Urinary bladder (tissue), 3 donors: ENCODE measurements at regions not wholly inside any gene's neighbourhood (a gene's known extent, or its start where the extent isn't known, plus 50 kb on each side); places are given as distances from the start of the nearest gene placed in this dataset.

Source experiments
- DNase-seq: peaks from one replicate; pipeline ENCODE4 v3.0.0-alpha.2; 2015; ENCODE audit errors: extremely low spot score
- H3K27ac ChIP-seq: one replicate; pipeline ENCODE4 v1.5.1; 2013; ENCODE audit warnings: low read depth, mild to moderate bottlenecking, moderate library complexity
- H3K36me3 ChIP-seq: one replicate; pipeline ENCODE4 v1.6.1; 2013; ENCODE audit warnings: mild to moderate bottlenecking, moderate library complexity; ENCODE audit not compliant: insufficient read depth
- H3K4me1 ChIP-seq: one replicate; pipeline ENCODE4 v1.6.1; 2013; ENCODE audit warnings: mild to moderate bottlenecking, moderate library complexity; ENCODE audit not compliant: insufficient read depth
- H3K4me3 ChIP-seq: one replicate; pipeline ENCODE4 v1.5.1; 2013; ENCODE audit warnings: low read depth, low read length
- WGBS: extraction: QIAGEN DNeasy Blood & Tissue Kit; methylation state at CpG from one replicate; pipeline ENCODE4 v1.1.7; 2013; 5-methylcytosine and 5-hydroxymethylcytosine counted together
- donor health status: healthy with polysubstance abuse.
- donor health status: healthy.

DNA sequence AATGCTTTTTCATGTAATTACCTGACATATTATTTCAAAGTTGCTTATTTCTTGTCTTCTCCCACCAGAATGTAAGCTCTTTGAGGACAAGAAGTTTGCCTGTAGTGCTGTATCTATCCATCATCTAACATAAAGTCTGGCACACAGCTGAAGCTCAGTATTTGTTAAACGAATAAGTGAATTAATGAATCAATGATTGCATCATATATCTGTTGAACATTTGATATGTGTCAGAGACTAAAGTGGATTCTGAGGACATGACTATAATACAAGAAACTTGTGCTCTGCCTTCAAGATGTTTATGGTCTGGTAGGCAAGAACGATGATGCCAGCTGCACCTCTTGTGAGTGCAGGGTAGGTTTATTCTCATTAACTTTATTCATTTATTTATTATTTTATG is 115.4 kb upstream of the SCAF11 start:
- no peak overlapping the region for H3K4me3 ChIP-seq
- no peaks in the 10 kb centered on the region for H3K36me3 ChIP-seq
- no peak overlapping the region for H3K27ac ChIP-seq
- 94% methylated on average over 2 of the region's 2 CpGs for whole genome bisulfite sequencing
- no peaks in the 10 kb centered on the region for H3K4me1 ChIP-seq
- DNase-seq, result no peak

DNA sequence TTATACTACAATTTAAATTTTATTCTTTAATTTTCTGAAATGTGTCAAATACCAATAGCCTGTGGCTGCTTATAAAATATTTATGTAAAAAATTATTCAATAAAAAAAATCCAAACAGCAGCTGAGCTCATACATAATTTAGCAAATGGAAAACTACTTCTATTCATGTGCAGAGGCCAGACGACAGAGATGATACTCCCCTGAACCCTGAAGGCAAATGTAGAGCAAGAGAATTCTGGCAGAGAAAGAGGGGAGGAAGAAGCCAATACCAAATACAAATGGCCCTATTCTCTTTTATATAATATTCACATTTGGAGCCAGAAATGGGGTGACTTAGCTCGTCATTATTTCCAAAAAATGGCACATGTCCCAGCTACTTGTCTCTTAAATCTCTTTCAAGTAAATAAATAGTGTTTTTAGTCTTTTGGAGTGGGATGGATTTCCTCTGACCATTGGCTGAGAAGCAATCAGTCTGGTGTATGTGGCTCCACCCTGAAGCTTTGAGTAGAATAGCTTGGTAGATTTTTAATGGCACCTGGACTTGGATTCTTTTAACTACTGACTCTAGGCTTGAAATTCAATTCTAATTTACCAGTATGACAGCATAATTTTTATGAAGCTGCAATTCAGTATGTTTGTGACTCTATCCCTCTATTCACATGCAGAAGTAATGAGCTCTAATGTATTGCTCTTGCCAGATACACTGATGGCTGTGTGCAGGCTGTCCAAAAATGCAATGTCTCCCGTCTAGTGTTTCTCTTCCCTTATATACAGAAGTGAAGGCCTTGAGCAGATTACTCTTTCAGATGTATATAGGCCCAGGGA is 113.4 kb upstream of the SCAF11 start:
- WGBS, result 46% methylated on average over 3 of the region's 3 CpGs
- Histone ChIP-seq H3K4me1 (no peaks in the 10 kb centered on the region), H3K36me3 (no peaks in the 10 kb centered on the region), H3K27ac (no peak overlapping the region), H3K4me3 (no peak overlapping the region)
- DNase-seq, result no peak

DNA sequence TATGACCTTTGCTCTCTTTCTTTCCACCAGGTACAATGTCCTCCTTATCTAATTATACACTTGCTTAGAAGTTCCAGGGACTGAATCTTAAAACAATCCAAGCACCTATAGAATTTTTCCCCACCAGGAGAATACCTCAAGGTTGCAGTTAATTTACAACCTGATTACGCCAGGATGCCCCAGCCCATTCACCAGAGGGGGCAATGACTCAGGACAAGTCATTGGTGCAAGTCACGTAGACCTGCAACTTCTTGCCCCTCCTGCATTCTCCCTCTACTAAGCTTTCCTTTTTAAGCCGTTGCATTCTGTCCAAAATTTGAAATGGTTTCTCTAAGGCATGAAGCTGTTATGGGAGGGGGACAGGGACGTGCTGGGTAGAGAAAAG is 111.1 kb upstream of the SCAF11 start:
- Histone ChIP-seq H3K4me1 (no peaks in the 10 kb centered on the region), H3K27ac (no peak overlapping the region), H3K4me3 (no peak overlapping the region), H3K36me3 (no peaks in the 10 kb centered on the region)
- WGBS, result 87% methylated on average over 4 of the region's 4 CpGs
- DNase-seq, result no peak

DNA sequence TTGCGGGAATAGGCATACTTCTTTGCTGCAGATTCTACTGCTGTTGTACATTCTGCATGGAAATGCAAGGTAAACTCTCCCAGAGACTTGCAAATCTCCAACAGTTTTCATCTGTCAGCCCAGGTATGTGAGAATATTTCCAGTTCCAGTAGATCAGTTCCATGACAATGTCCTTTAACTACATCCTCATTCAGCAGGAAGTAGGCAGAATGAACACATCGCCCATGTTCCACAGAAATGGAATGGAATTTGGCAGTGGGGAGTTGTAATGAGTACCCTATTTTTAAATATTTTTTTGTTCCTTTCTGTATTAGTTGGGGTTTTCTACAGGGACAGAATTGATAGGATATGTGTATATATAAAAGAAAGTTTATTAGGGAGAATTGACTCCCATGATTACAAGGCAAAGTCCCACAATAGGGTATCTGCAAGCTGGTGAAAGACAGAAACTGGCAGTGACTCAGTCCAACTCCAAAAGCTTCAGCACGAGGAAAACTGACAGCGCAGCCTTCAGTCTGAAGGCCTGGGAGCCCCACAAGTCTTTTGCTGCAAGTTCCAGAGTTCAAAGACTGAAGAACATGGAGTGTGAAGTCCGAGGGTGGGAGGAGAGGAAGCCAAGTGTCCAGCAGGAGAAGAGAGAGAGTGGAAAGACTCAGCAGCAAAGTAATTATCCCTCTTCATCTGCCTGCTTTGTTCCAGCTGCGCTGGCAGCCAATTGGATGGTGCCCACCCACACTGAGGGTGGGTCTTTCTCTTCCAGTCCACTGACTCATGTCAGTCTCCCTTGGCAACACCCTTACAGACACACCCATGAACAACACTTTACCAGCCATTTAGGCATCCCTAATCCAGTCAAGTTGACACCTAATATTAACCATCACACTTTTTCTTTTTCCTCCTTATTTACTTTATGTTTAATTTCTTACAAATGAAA is 110.4 kb upstream of the SCAF11 start:
- H3K27ac ChIP-seq, result no peak overlapping the region
- no peaks in the 10 kb centered on the region for H3K36me3 ChIP-seq
- DNase-seq, result no peak
- no peaks in the 10 kb centered on the region for H3K4me1 ChIP-seq
- H3K4me3 ChIP-seq, result no peak overlapping the region
- WGBS, result 82% methylated on average over 6 of the region's 6 CpGs

DNA sequence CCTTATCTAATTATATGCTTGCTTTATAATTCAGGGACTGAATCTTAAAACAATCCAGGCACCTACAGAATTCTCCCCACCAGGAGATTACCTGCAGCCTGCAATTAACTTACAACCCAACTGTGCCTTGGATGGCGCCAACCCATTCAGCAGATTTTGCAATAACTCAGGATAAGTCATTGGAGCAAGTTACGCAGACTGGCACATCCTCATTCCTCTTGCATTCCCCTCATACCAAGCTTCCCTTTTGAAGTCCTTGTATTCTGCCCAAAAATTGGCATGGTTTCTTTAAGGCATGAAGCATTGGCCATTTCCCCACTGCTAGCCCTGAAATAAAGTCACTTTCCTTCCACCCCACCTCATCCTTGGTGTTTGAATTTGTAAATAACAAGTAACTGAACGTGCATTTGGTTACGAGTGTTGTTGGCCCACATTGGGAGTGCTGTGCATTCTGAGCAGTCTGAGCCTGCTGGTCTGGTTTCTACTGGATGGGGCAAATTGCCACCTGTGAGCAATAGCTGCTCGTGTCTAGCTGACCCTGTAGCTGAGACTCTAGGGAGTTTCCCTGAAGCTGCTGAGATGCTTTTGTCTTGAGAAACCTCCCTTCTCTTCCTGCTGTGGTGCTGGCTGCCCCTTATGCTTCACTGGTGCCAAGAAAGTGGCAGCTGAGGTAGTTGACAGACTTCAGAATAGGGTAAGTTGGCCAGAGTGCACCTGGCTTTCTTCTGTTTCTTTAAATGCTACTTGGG is 99.2 kb upstream of the SCAF11 start:
- 83% methylated on average over 5 of the region's 5 CpGs for WGBS
- H3K4me1 ChIP-seq, result no peaks in the 10 kb centered on the region
- no peak overlapping the region for H3K4me3 ChIP-seq
- H3K36me3 ChIP-seq, result no peaks in the 10 kb centered on the region
- DNase-seq, result no peak
- H3K27ac ChIP-seq, result no peak overlapping the region

DNA sequence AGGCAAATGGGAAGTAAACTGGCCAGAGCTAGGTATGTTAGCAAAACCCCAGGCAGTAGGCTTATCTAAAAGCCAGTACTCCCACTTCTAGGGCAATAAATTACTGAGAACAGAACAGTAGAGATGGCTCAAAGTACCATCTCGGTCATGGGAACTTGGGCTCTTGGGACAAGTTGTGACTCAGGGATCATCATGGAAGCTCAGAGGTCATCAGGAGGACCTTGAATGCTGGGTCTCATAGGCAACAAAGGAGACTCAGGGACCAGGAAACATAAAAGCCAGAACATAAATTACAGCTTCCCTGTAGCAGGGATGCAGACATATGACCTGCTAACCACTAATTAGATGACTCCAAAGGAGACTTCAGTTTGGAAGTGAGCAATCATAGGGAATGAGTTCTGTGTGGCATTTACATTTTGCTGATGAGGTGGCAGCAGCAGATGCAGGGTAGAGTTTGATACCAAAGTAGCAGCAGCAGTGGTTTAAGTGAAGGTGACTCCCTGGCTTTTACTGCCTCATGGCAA is 97.6 kb upstream of the SCAF11 start:
- Histone ChIP-seq H3K27ac (no peak overlapping the region), H3K36me3 (no peaks in the 10 kb centered on the region), H3K4me1 (no peaks in the 10 kb centered on the region), H3K4me3 (no peak overlapping the region)
- DNase-seq, result no peak
- WGBS, result 86% methylated on average over 1 of the region's 1 CpG

DNA sequence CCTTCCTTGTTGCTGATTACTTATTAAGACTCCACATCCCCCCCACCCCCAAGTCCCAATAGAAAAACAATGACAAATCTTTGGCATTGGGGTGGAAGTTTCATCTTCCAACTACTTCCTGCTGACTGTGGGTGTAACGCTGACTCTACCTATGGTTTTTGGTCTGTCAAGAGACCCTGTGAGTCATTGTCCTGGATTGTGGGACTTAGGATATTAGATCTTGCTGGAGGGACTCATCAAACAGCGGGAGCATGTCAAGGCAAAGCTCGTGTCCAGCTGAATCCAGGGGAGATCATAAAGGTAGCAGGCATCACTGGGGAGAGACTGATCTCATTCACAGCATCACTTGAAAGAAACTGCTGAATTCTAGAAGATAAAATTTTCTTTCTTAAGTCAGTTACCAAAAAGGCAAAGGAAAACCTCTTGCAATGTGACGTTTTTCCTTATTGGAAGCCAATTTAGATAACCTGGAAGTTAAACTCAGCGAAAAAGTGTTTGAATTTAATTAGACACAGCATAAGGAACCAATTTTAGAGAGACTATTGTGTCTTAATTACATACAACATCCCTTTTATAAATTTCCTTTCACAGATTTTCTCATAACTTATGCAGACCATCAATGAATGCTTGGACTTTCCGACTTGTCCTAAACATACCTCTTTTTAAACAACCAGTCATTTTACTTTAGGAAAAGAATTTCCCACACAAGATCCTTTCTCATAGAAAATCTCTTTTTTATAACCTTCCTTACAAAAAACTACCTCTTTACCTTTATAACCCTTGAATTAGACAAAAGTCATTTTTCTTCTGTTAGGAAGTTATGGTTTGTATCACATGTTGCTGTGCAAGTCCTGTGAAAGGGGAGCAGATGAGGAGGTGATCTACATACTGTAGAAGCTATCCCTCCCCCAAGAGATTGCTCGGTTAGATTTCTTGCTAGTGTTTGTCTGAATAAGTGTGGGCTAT is 94.6 kb upstream of the SCAF11 start:
- WGBS, result 76% methylated on average over 7 of the region's 7 CpGs
- Histone ChIP-seq H3K36me3 (no peaks in the 10 kb centered on the region), H3K4me3 (no peak overlapping the region), H3K27ac (no peak overlapping the region), H3K4me1 (no peaks in the 10 kb centered on the region)
- no peak for DNase-seq

DNA sequence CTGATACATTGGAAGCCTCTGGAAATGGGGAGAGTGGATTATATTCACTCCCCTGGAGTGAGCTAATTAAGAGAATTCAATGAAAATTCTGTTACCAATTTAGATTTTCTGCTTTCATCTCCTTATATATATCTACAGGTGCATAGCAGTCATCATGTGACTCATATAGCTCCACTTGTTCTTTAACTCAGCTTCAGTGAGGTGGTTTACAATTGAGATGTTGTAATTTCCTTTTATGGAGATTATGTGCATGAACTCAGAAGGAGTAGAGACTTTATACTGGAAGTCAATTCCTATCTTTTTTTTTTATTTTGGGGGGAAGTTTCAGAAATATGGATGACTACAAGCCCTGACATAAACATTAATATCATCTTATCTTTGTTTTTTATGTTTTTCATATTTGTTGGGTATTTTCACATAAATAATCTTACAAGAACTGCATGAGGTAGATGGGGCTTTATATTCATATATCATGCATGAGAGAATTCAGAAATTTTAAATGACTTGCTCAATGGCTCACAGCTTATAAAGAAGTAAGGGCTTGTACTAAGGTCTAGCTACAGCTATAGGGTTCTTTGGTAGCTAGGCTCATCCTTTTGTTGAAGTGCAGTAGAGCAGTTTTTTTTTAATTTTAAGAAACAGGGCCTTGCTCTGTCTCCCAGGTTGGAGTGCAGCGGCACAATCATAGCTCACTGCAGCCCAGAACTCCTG is 92.3 kb upstream of the SCAF11 start:
- 100% methylated on average over 1 of the region's 1 CpG for WGBS
- no peak for DNase-seq
- no peaks in the 10 kb centered on the region for H3K36me3 ChIP-seq
- H3K4me3 ChIP-seq, result no peak overlapping the region
- no peaks in the 10 kb centered on the region for H3K4me1 ChIP-seq
- no peak overlapping the region for H3K27ac ChIP-seq

DNA sequence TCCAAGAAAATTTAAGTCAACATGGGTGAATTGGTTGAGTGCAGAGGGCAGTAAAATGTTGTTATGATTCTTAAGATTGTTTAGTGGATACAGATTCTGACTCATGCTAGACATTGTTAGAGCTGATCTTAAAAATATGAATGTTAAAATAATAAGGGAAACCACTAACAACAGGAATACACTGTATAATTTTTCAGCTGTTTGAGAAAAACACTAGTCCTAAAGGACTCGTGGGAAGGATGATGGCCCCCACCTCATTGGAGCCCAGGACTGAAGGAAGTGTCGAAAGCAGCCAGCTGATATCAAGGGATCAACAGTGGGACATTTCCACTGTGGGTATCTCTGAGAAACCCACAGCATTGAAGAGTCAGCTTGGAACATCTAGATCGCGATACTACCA is 82.9 kb upstream of the SCAF11 start:
- 87% methylated on average over 4 of the region's 4 CpGs for WGBS
- Histone ChIP-seq H3K4me1 (no peaks in the 10 kb centered on the region), H3K4me3 (no peak overlapping the region), H3K27ac (no peak overlapping the region), H3K36me3 (no peaks in the 10 kb centered on the region)
- DNase-seq, result no peak

DNA sequence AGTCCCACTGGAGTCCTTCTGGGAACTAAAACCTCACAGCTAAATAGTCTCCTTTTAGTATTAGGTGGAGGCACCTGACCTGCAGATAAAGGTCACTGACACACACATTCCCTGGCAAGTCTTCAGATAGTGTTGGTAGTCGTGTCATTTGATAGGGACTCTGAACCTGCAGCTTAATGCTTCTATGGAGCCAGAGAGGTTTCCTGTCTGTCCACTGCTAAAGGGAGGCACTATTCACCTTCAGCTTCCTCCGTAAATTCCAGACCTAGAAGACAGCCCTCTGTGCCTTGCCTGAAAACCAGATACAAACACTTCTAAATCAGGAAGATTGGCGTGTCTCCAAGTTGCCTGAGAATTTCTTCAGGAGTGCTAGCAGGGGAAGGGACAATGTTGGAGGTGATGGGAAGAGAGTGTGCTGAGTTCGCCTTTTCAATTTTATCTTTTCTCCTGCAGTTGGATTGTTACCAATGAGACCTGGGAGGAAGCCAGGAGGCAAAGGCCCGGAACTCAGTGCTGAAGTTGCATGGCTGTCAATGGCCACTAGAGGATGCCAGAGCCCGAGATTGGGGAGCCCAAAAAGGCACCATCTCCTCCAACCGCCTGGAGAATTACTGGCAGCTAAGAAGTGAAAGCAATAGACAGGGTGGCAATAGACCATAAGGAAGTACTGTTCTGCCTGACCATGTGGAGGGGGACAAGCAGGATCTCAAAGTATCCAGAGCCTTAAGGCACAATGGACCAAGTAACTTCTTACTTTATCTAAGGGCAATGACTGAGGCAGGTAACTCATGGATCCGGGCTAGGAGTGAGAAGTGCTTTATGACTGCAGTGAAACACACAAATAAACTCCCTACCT is 81.6 kb upstream of the SCAF11 start:
- DNase-seq, result peak; percentile 21
- H3K4me1 ChIP-seq, result no peaks in the 10 kb centered on the region
- 36% methylated on average over 8 of the region's 8 CpGs for WGBS
- no peaks in the 10 kb centered on the region for H3K36me3 ChIP-seq
- H3K4me3 ChIP-seq, result no peak overlapping the region
- H3K27ac ChIP-seq, result no peak overlapping the region

DNA sequence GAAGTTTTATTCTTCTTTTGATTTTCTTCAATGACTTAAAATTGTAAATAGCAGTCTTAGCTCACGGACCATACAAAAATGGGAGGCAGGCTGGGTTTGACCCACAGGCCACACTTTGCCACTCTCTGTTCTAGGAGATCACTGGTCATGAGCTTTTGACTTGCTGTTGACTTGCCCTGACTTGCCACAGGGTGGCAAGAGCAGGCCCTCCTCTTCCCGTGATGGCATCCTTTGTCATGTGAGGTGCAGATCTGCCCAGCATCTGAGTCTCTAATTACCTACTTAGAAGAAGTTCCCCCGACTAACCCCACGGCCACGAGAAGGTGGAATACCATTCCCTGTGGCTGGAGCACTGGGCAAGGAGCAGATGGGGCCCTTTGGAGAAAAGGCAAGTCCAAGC is 81.0 kb upstream of the SCAF11 start:
- H3K36me3 ChIP-seq, result no peaks in the 10 kb centered on the region
- H3K4me3 ChIP-seq, result no peak overlapping the region
- no peak for DNase-seq
- no peaks in the 10 kb centered on the region for H3K4me1 ChIP-seq
- WGBS, result 91% methylated on average over 5 of the region's 5 CpGs
- no peak overlapping the region for H3K27ac ChIP-seq
